Activated B cell treated with CpG ODN at 0.5 μM for 24 hours (primary cell): ENCODE measurements at regions not wholly inside any gene's neighbourhood (a gene's known extent, or its start where the extent isn't known, plus 50 kb on each side); places are given as distances from the start of the nearest gene placed in this dataset.

Experiments
- ATAC-seq: fragments of 200-7000 bp; cut with Tn5 transposase; one replicate; pipeline ENCODE4 v1.10.0; 2021; ENCODE audit warnings: low read depth, mild to moderate bottlenecking, moderate library complexity
- CTCF ChIA-PET: fragments of 350-600 bp; sonication (Branson Sonifier 250); formaldehyde crosslinking; loops from one replicate; lab custom pipeline; 2021; ENCODE audit warnings: antibody characterized with exemption; lab: Charles Lee
- POLR2A ChIA-PET: fragments of 350-600 bp; sonication (Branson Sonifier 250); formaldehyde crosslinking; loops from one replicate; lab custom pipeline; 2021; ENCODE audit warnings: antibody characterized with exemption; lab: Charles Lee
- DNase-seq: peaks from one replicate; pipeline ENCODE4 v3.0.0; 2022
- H3K27ac Mint-ChIP-seq: one replicate; pipeline ENCODE4 v1.8.0; 2020; ENCODE audit warnings: mixed read lengths
- H3K27me3 Mint-ChIP-seq: one replicate; pipeline ENCODE4 v1.8.0; 2021; ENCODE audit warnings: mixed read lengths
- H3K36me3 Mint-ChIP-seq: one replicate; pipeline ENCODE4 v1.8.0; 2021; ENCODE audit warnings: low read depth, mixed read lengths
- H3K4me1 Mint-ChIP-seq: one replicate; pipeline ENCODE4 v1.8.0; 2021; ENCODE audit warnings: mixed read lengths
- H3K4me3 Mint-ChIP-seq: one replicate; pipeline ENCODE4 v1.8.0; 2020; ENCODE audit warnings: mild to moderate bottlenecking, mixed read lengths
- H3K9me3 Mint-ChIP-seq: one replicate; pipeline ENCODE4 v1.8.0; 2020; ENCODE audit warnings: mixed read lengths
- intact Hi-C: fragments of 100-400 bp; cut with micrococcal nuclease; formaldehyde crosslinking; loops from one replicate; pipeline ENCODE4 v1.15.1; 2024
- TF ChIP-seq, protein P1 (sequence below): fragments of 200-600 bp; IDR thresholded peaks from one replicate; pipeline ENCODE4 v1.8.0; 2022; ENCODE audit warnings: antibody characterized with exemption, mild to moderate bottlenecking

DNA sequence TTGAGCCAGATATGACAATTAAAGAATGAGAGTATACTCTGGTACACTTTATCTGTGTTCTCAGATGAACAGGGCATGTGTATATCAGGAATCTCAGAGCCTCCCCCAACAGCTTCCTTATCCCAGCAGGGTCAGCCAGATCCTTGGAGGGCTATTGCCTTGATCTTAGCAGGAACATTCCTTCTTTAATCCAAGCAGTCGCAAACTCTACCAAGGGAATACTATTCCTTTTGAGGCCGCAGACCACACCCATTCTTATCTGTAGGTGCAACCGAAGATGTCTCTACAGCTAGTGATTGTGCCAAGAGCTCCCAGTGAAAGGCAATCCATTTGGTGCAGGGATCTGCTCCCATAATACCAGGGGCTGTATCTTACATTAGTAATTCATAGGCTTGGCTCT lies 118.3 kb upstream of the DOK6 start:
- H3K9me3 Mint-ChIP-seq: no peaks in the 10 kb centered on the region
- intact Hi-C loops: no loop called here
- ChIA-PET POLR2A (no interaction called here), CTCF (no interaction called here)
- TF ChIP-seq, protein P1, sequence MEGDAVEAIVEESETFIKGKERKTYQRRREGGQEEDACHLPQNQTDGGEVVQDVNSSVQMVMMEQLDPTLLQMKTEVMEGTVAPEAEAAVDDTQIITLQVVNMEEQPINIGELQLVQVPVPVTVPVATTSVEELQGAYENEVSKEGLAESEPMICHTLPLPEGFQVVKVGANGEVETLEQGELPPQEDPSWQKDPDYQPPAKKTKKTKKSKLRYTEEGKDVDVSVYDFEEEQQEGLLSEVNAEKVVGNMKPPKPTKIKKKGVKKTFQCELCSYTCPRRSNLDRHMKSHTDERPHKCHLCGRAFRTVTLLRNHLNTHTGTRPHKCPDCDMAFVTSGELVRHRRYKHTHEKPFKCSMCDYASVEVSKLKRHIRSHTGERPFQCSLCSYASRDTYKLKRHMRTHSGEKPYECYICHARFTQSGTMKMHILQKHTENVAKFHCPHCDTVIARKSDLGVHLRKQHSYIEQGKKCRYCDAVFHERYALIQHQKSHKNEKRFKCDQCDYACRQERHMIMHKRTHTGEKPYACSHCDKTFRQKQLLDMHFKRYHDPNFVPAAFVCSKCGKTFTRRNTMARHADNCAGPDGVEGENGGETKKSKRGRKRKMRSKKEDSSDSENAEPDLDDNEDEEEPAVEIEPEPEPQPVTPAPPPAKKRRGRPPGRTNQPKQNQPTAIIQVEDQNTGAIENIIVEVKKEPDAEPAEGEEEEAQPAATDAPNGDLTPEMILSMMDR: no peak
- H3K4me1 Mint-ChIP-seq: no peaks in the 10 kb centered on the region
- H3K27ac Mint-ChIP-seq: no peak overlapping the region
- H3K27me3 Mint-ChIP-seq: no peaks in the 10 kb centered on the region
- no peaks in the 10 kb centered on the region for H3K36me3 Mint-ChIP-seq
- DNase-seq: no peak
- H3K4me3 Mint-ChIP-seq: no peak overlapping the region
- ATAC-seq: no peak

GRCh38 chr18:69291044-69291443 lies 109.6 kb upstream of the DOK6 start:
- ChIA-PET CTCF (no interaction called here), POLR2A (no interaction called here)
- DNase-seq: no peak
- TF ChIP-seq, protein P1: no peak
- no peaks in the 10 kb centered on the region for H3K27me3 Mint-ChIP-seq
- no peaks in the 10 kb centered on the region for H3K4me1 Mint-ChIP-seq
- peaks cover 2% of the 10 kb centered on the region for H3K9me3 Mint-ChIP-seq
- H3K27ac Mint-ChIP-seq: no peak overlapping the region
- intact Hi-C loops: no loop called here
- H3K4me3 Mint-ChIP-seq: no peak overlapping the region
- no peak for ATAC-seq
- no peaks in the 10 kb centered on the region for H3K36me3 Mint-ChIP-seq

- ChIA-PET POLR2A (no interaction called here), CTCF (no interaction called here)
- Mint-ChIP-seq H3K9me3 (peaks cover 4% of the 10 kb centered on the region), H3K4me3 (no peak overlapping the region), H3K27me3 (no peaks in the 10 kb centered on the region), H3K27ac (no peak overlapping the region), H3K4me1 (no peaks in the 10 kb centered on the region), H3K36me3 (no peaks in the 10 kb centered on the region)
- ATAC-seq: no peak
- intact Hi-C loops: no loop called here
- DNase-seq: no peak
- TF ChIP-seq, protein P1: no peak
These were observed 108.9 kb upstream of the DOK6 start for GRCh38 chr18:69291755-69292154.

DNA sequence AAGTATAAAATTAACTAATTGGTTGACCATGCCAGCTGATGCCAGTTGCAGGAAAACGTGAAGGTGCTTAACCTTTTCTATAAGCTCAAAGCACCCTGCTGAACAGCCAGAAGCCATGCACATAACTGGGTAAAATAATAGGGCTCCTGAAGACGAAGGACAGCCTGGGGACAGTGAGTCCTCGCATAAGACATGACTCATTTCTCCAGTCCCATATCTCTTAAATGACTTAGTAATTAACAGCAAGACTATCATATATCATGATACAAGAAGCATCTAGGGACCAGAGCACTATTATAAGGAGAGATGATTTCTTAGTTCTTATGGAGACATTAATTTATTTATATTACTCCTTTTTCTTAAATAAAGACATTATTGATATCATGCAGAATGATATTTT lies 100.5 kb upstream of the DOK6 start:
- ATAC-seq (no peak), DNase-seq (no peak)
- H3K9me3 Mint-ChIP-seq: peaks cover 14% of the 10 kb centered on the region
- intact Hi-C loops: no loop called here
- H3K27me3 Mint-ChIP-seq: no peaks in the 10 kb centered on the region
- H3K27ac Mint-ChIP-seq: no peak overlapping the region
- H3K36me3 Mint-ChIP-seq: no peaks in the 10 kb centered on the region
- POLR2A ChIA-PET: no interaction called here
- CTCF ChIA-PET: no interaction called here
- TF ChIP-seq, protein P1: no peak
- H3K4me1 Mint-ChIP-seq: no peaks in the 10 kb centered on the region
- H3K4me3 Mint-ChIP-seq: no peak overlapping the region

DNA sequence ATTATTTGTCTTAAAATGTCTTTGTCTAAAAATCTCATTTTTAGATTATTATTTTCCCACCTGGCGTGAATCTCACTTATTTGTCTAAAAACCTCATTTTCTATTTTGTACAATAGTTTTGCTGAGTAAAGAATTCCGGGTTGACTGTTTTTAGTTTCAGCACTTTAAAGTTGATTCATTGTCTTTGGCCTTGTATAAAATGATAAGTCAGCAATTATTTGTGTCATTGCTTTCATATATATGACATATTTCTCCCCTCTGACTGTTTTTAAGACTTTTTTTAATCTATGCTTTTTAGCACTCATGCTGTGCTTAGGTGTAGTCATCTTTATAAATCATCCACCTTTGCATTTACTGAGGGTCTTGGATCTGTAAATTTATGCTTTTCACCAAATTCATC lies 92.1 kb upstream of the DOK6 start:
- Mint-ChIP-seq H3K36me3 (no peaks in the 10 kb centered on the region), H3K27ac (no peak overlapping the region), H3K27me3 (no peaks in the 10 kb centered on the region), H3K4me1 (no peaks in the 10 kb centered on the region), H3K4me3 (no peak overlapping the region), H3K9me3 (peaks cover 6% of the 10 kb centered on the region)
- ATAC-seq (no peak), DNase-seq (no peak)
- ChIA-PET POLR2A (no interaction called here), CTCF (no interaction called here)
- intact Hi-C loops: no loop called here
- TF ChIP-seq, protein P1: no peak
